Activated CD4-positive, alpha-beta T cell treated with anti-CD3 and anti-CD28 coated beads, Interleukin-2, amount 50 U/mL, for 48 hours (primary cell): ENCODE measurements at regions not wholly inside any gene's neighbourhood (a gene's known extent, or its start where the extent isn't known, plus 50 kb on each side); places are given as distances from the start of the nearest gene placed in this dataset.
"Not testable (repeated sequence)": the region's sequence is repeated elsewhere in the genome, so short reads cannot be mapped to it uniquely, and the experiment has no call there.

Experiments
- DNase-seq, 2 experiments: peaks; one replicate each; pipeline ENCODE4 v3.0.0-alpha.2; 2020

- no peak for DNase-seq
Observed at GRCh38 chr6:164817662-164818061, 491.7 kb downstream of the C6orf118 start.

DNA sequence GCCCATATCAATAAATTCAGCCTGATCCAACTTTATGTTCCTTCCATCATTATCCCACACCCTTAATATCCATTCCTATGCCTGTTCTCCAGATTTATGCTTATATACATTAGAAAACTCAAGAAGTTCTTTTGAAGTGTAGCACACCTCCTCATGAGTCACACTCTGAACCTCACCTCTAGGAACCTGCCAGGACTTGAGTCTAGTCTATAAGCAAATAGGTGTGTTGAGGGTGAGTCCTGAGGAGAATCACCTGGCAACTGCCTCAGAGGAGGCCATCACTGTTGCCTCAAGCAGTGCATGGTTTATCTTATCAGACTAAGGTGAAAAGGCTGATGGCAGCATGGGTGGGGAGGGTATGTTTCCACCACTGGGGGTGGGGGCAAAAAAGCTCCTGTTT lies 496.7 kb downstream of the C6orf118 start:
- no peak for DNase-seq

GRCh38 chr6:164807125-164807524 lies 502.3 kb downstream of the C6orf118 start:
- DNase-seq: no peak

DNA sequence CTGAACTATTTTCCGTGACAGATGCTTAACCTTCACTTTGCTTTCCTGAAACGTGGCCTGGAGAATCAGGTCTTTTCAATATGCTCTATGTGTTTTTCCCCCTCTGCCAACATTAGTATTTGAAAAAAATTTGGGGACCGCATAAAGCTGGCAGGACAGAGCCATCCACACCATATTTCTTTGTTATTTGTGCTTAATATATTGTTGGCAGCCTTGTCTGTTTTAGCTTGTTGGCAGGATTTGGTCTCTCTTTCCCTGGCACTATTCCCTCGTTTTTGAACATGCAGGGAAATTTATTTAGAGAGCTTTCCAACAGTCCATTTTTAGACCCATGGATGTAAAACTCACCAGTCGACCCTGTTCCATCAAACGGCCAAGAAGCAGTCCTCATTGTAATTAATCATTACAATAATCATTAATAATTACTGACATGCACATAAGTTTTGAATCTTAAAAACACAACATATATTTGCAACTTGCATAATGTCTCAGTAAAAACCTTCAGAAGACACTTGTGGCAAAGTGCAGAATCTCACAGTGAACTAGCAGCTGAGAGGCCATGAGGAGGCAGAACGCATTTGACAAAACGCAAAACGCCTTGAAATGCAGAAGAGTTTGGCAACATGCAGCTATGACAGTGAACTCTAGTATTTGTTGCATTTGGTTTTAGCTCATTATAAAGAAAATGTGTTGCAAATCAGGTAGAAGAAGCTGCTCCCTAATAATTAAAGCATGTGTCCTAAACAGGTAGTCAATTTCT lies 514.2 kb downstream of the C6orf118 start:
- no peak for DNase-seq

GRCh38 chr6:164792666-164793065 lies 516.7 kb downstream of the C6orf118 start:
- no peak for DNase-seq

GRCh38 chr6:164791498-164791897 lies 517.9 kb downstream of the C6orf118 start:
- DNase-seq: no peak

DNA sequence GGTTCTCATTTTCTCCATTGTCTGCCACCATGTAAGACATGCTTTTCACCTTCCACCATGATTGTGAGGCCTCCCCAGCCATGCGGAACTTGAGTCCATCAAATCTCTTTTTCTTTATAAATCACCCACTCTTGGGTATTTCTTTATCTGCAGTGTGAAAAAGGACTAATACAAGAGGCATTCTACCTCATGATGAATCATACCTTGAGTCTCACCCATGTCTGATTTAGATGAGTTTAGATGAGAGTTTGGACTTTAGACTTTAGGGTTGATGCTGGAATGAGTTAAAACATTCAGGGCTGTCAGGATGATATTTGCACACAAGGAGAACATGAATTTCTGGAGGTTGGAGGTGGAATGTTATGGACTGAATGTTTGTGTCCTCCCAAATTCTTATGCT lies 545.6 kb downstream of the C6orf118 start:
- no peak for DNase-seq

GRCh38 chr6:164757451-164757850 lies 552.0 kb downstream of the C6orf118 start:
- no peak for DNase-seq

DNA sequence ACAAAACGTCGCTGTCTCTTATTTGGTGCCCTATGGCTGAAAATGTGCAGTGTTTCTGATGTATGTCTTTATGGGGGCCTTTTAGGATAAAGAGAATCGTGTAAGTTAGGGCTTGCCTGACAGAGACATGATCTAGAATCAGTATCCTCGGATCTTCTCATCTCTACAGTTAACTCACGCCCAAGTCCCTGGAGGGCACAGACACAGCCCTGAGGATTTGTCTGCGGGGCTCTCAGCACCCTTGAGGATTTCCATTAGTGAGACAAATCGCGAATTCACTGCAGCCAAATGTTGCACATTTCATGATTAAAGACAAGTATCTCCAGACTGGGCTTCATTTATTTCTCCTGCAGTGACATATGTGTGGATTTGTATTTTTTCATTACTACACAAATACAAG lies 552.7 kb downstream of the C6orf118 start:
- DNase-seq: no peak

- no peak for DNase-seq
Observed at GRCh38 chr6:164756142-164756541, 553.3 kb downstream of the C6orf118 start.

- no peak for DNase-seq
Observed at GRCh38 chr6:164753517-164753916, 555.9 kb downstream of the C6orf118 start.

DNA sequence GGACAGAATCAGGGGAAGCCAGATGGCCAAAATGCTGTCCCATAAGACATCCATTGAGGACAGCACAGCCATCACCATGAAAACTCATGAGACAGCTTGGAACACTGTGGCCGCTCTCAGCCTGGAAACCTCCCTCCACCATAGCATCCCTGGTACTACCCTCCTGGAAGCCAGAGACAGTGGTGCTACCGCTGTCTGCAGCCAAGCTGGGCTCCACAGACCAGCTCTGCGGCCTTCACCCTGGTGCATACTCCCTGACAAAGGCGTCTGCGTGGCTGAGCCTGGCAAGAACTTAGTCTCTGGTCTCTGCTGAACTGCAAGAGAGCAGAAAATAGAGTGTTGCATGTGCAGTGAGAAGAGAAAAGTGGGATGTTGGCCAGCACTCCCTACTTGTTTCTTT lies 558.0 kb downstream of the C6orf118 start:
- DNase-seq: no peak

DNA sequence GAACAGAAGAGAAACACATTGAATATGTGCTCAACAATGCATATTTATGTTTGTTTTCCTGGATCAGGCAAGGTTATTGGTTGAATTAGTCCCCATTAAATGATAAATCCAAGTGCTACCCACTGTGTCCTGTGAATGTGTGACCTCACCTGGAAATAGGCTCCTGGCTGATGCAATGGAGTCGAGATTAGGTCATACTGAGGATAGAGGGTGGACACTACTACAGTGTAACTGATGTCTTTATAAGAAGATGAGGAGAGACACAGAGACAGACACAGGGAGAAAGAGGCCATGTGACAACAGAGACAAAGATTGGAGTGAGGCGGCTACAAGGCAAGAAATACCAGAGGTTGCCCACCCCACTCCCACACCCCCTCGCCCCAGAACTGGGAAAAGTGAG lies 559.3 kb downstream of the C6orf118 start:
- DNase-seq: no peak

DNA sequence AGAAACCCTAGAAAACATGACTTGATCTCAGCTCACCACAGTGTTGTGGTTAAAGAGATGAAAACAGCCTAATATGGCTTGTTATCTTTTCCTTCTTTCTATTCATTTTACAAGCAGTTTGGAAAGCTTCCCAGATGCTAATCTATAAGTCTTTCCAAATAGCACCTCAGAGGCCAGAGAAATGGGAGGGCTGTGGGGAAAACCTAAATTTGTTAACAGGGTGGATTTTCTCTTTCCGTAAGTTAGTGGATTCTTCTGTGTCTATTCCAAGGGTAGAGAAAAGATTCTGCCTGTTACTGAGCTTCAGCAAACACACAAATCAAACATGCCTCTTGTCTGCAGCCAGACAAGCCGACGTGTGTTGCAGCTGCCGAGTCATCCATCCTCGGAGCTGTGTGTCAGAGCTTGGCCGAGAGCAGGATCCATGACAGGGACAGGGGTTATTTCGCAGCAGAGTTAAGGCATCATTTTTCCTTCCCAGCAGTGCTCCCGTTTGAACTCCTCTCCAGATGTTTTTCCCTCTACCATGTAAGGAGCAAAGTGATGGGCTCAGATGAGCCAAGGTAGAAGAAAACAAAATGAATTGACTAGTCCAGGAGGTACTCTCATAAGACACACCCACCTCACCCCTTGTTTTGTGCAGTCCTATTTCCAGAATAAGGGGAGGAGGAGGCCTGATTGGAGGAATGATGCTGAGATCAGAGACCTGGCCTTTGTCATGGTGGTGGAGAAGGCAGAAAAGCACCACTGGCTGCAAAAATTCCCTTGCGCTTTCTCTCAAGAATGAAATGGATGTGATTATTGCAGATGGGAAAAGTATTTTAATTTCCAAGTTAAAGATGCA lies 560.0 kb downstream of the C6orf118 start:
- no peak for DNase-seq

GRCh38 chr6:164744301-164744700 lies 565.1 kb downstream of the C6orf118 start:
- DNase-seq: no peak

DNA sequence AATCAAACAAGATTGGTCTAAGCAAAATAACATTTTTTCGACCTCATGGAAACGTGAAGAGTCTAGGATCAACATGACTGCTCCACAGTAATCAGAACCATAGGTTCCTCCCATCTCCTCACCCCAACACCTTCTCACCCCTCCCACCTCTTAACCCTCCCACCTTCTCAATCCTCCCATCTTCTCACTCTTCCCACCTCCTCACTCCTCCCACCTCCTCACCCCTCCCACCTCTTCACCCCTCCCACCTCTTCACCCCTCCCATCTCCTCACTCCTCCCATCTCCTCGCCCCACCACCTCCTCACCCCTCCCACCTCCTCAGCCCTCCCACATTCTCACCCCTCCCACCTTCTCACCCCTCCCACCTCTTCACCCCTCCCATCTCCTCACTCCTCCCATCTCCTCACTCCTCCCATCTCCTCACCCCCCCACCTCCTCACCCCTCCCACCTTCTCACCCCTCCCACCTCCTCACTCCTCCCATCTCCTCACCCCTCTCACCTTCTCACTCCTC lies 567.4 kb downstream of the C6orf118 start:
- no peak for DNase-seq

GRCh38 chr6:164736090-164736489 lies 573.3 kb downstream of the C6orf118 start:
- DNase-seq: not testable (repeated sequence)

- no peak for DNase-seq
Observed at GRCh38 chr6:164731539-164731938, 577.9 kb downstream of the C6orf118 start.

- DNase-seq: no peak
Observed at GRCh38 chr6:164721460-164721859, 587.9 kb downstream of the C6orf118 start.

DNA sequence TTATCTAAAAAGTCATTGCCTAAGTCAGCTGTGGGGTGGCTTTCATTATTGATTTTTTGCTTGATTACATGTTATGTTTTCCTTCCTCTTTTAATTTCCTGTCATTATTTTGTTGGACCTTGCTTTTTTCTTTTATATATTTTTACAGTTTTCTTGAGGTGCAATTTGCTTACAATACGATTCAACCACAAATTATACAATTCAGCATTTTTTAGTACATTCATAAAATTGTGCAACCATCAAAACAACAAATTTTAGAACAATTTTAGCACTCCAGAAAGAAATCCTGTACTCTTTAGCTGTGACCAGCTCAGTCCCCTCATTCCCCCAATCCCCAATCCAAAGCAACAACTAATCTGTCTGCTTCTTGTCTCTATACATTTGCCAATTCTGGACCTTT lies 608.9 kb downstream of the C6orf118 start:
- no peak for DNase-seq

DNA sequence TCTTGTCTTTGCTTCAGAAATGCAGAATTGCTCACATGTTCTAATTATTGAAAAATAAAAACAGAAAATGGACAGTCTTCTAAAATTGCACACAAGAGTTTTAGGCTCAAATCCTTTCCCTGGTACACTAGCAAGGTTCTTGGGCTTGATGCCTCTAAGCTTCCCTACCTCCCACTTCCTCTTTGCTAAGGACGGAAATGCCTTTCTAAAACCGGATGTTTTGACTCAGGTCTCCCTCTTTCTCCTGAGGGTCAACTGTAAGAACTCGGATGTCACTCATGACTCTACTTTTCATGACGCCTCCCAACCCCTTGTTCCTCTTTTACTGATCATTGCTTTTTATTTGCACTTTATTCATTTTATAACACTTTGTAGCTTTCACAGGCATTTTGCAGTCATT lies 613.5 kb downstream of the C6orf118 start:
- DNase-seq: no peak

GRCh38 chr6:164694386-164694785 lies 615.0 kb downstream of the C6orf118 start:
- no peak for DNase-seq

DNA sequence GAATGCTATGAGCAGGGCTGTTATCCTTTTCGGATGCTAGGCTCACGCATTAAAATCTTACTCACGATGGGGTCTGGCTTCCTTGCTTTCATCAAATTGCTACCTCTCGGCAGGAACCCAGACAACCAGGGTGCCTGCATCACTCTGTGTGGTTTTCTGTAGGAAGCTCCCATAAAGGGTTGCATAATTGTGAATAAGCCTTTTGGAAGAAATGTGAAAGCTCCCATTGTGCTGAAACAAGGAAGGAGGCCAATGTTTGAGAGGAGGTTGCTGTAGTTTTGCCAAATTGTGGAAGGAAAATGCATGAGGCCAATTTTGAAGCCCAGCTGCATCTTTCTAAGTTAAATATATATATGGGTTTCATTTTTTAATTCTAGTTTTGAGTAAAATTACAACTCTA lies 615.5 kb downstream of the C6orf118 start:
- no peak for DNase-seq
